ENCODE measurements at regions not wholly inside any gene's neighbourhood (a gene's known extent, or its start where the extent isn't known, plus 50 kb on each side); places are given as distances from the start of the nearest gene placed in this dataset.

GRCh38 chr1:208756339-208756981, 512.3 kb upstream of the PLXNA2 start:
- DNase-seq, result no peak
- no peaks in the 10 kb centered on the region for H3K9me3 ChIP-seq
- Mint-ChIP-seq H3K27me3 (ENCODE audit: insufficient read depth, unreplicated experiment) (peaks cover 15% of the 10 kb centered on the region), H3K27ac (ENCODE audit: unreplicated experiment) (no peak overlapping the region), H3K4me3 (ENCODE audit: unreplicated experiment) (no peak overlapping the region), H3K36me3 (ENCODE audit: insufficient read depth, unreplicated experiment) (no peaks in the 10 kb centered on the region), H3K9me3 (ENCODE audit: unreplicated experiment) (no peaks in the 10 kb centered on the region), H3K4me1 (ENCODE audit: low read depth, unreplicated experiment) (no peaks in the 10 kb centered on the region)
- ChIA-PET POLR2A (no interaction called here), CTCF (no interaction called here)
- H3K27me3 ChIP-seq (replicated peaks; ENCODE audit: control insufficient read depth, insufficient read depth, low read length), result no peaks in the 10 kb centered on the region
- TF ChIP-seq CTCF (IDR thresholded peaks at IDR 0.05; ENCODE audit: insufficient read depth in 1 of 2, low read depth in 1 of 2, low read length in 1 of 2, severe bottlenecking in 1 of 2, unreplicated experiment in 1 of 2), result no peak
- H3K4me3 ChIP-seq (ENCODE audit: low read depth, low read length), result no peak overlapping the region
- intact Hi-C loops (cut with micrococcal nuclease; ENCODE audit: unreplicated experiment), result no loop called here
- no peaks in the 10 kb centered on the region for H3K4me1 ChIP-seq
- H3K36me3 ChIP-seq (ENCODE audit: control insufficient read depth, insufficient read depth, low read length), result no peaks in the 10 kb centered on the region
- BruUV-seq (replicated peaks), result no TSS peak

GRCh38 chr1:208757846-208758245, 513.7 kb upstream of the PLXNA2 start:
- Histone ChIP-seq H3K4me3 (ENCODE audit: low read depth, low read length) (no peak overlapping the region), H3K4me1 (no peaks in the 10 kb centered on the region), H3K9me3 (no peaks in the 10 kb centered on the region), H3K27me3 (replicated peaks; ENCODE audit: control insufficient read depth, insufficient read depth, low read length) (no peaks in the 10 kb centered on the region), H3K36me3 (ENCODE audit: control insufficient read depth, insufficient read depth, low read length) (no peaks in the 10 kb centered on the region)
- no TSS peak for BruUV-seq (replicated peaks)
- Mint-ChIP-seq H3K4me1 (ENCODE audit: low read depth, unreplicated experiment) (no peaks in the 10 kb centered on the region), H3K9me3 (ENCODE audit: unreplicated experiment) (no peaks in the 10 kb centered on the region), H3K27ac (ENCODE audit: unreplicated experiment) (no peak overlapping the region), H3K36me3 (ENCODE audit: insufficient read depth, unreplicated experiment) (no peaks in the 10 kb centered on the region), H3K4me3 (ENCODE audit: unreplicated experiment) (no peak overlapping the region), H3K27me3 (ENCODE audit: insufficient read depth, unreplicated experiment) (peaks cover 12% of the 10 kb centered on the region)
- DNase-seq, result no peak
- ChIA-PET POLR2A (no interaction called here), CTCF (no interaction called here)
- intact Hi-C loops (cut with micrococcal nuclease; ENCODE audit: unreplicated experiment), result no loop called here
- TF ChIP-seq CTCF (IDR thresholded peaks at IDR 0.05; ENCODE audit: insufficient read depth in 1 of 2, low read depth in 1 of 2, low read length in 1 of 2, severe bottlenecking in 1 of 2, unreplicated experiment in 1 of 2), result no peak

- no peaks in the 10 kb centered on the region for H3K4me1 Mint-ChIP-seq (ENCODE audit: low read depth, unreplicated experiment)
- DNase-seq, result no peak
- peaks cover 2% of the 10 kb centered on the region for H3K27me3 Mint-ChIP-seq (ENCODE audit: insufficient read depth, unreplicated experiment)
- no peaks in the 10 kb centered on the region for H3K4me1 ChIP-seq
- no TSS peak for BruUV-seq (replicated peaks)
- no peak overlapping the region for H3K4me3 Mint-ChIP-seq (ENCODE audit: unreplicated experiment)
- no peaks in the 10 kb centered on the region for H3K36me3 ChIP-seq (ENCODE audit: control insufficient read depth, insufficient read depth, low read length)
- no peaks in the 10 kb centered on the region for H3K27me3 ChIP-seq (replicated peaks; ENCODE audit: control insufficient read depth, insufficient read depth, low read length)
- no peak overlapping the region for H3K27ac Mint-ChIP-seq (ENCODE audit: unreplicated experiment)
- H3K9me3 ChIP-seq, result no peaks in the 10 kb centered on the region
- CTCF ChIA-PET, result no interaction called here
- POLR2A ChIA-PET, result no interaction called here
- no peaks in the 10 kb centered on the region for H3K36me3 Mint-ChIP-seq (ENCODE audit: insufficient read depth, unreplicated experiment)
- H3K4me3 ChIP-seq (ENCODE audit: low read depth, low read length), result no peak overlapping the region
- no peak for TF ChIP-seq CTCF (IDR thresholded peaks at IDR 0.05; ENCODE audit: insufficient read depth in 1 of 2, low read depth in 1 of 2, low read length in 1 of 2, severe bottlenecking in 1 of 2, unreplicated experiment in 1 of 2)
- no peaks in the 10 kb centered on the region for H3K9me3 Mint-ChIP-seq (ENCODE audit: unreplicated experiment)
- intact Hi-C loops (cut with micrococcal nuclease; ENCODE audit: unreplicated experiment), result no loop called here
Observed at GRCh38 chr1:208759255-208759654, 515.1 kb upstream of the PLXNA2 start.

All from Caco-2 (cell line).